SK-N-SH treated with all-trans-retinoic acid at 6 μM for 48 hours (cell line): ENCODE measurements at regions not wholly inside any gene's neighbourhood (a gene's known extent, or its start where the extent isn't known, plus 50 kb on each side); places are given as distances from the start of the nearest gene placed in this dataset.

Experiments
- ATAC-seq: fragments of 200-7000 bp; cut with Tn5 transposase; 3 replicates; pipeline ENCODE4 v1.9.1; 2020; ENCODE audit warnings: mild to moderate bottlenecking, moderate library complexity
- ARNTL ChIP-seq: fragments of 450-650 bp; formaldehyde crosslinking; IDR thresholded peaks from 2 replicates; pipeline ENCODE4 v1.5.0; 2020; ENCODE audit warnings: low read depth, mild to moderate bottlenecking, moderate library complexity, borderline replicate concordance
- BACH2 ChIP-seq: fragments of 250-450 bp; sonication (Bioruptor Pico); IDR thresholded peaks from 2 replicates; pipeline ENCODE4 v1.9.0; 2021; ENCODE audit warnings: mild to moderate bottlenecking, borderline replicate concordance
- CSDC2 ChIP-seq: fragments of 250-450 bp; sonication (Bioruptor Pico); IDR thresholded peaks from 2 replicates; pipeline ENCODE4 v1.5.0; 2020; ENCODE audit warnings: mild to moderate bottlenecking, moderate library complexity
- ESRRG ChIP-seq: fragments of 250-450 bp; sonication (Bioruptor Pico); IDR thresholded peaks from 2 replicates; pipeline ENCODE4 v1.6.1; 2021; ENCODE audit warnings: mild to moderate bottlenecking
- GLIS3 ChIP-seq: fragments of 250-450 bp; sonication (Bioruptor Pico); IDR thresholded peaks from 2 replicates; pipeline ENCODE4 v1.5.0; 2020; ENCODE audit warnings: mild to moderate bottlenecking, moderate library complexity
- ISL1 ChIP-seq: fragments of 250-450 bp; sonication (Bioruptor Pico); IDR thresholded peaks from 2 replicates; pipeline ENCODE4 v2.1.2; 2022; ENCODE audit warnings: mild to moderate bottlenecking, moderate library complexity
- OSR1 ChIP-seq: fragments of 250-450 bp; sonication (Bioruptor Pico); IDR thresholded peaks from 2 replicates; pipeline ENCODE4 v1.8.0; 2022; ENCODE audit warnings: moderate library complexity, mild to moderate bottlenecking, inconsistent platforms
- PPARA ChIP-seq: fragments of 250-450 bp; sonication (Bioruptor Pico); IDR thresholded peaks from 2 replicates; pipeline ENCODE4 v1.5.0; 2020; ENCODE audit warnings: mild to moderate bottlenecking, borderline replicate concordance
- RARB ChIP-seq: fragments of 250-450 bp; sonication (Bioruptor Pico); IDR thresholded peaks from 2 replicates; pipeline ENCODE4 v1.8.0; 2021; ENCODE audit warnings: mild to moderate bottlenecking, moderate library complexity
- SNAI2 ChIP-seq: fragments of 250-450 bp; sonication (Bioruptor Pico); IDR thresholded peaks from 2 replicates; pipeline ENCODE4 v1.5.0; 2020; ENCODE audit warnings: mild to moderate bottlenecking, moderate library complexity
- TOX ChIP-seq: fragments of 250-450 bp; sonication (Bioruptor Pico); IDR thresholded peaks from 2 replicates; pipeline ENCODE4 v1.8.0; 2021; ENCODE audit warnings: mild to moderate bottlenecking, moderate library complexity, borderline replicate concordance
- ZC3H10 ChIP-seq: fragments of 250-450 bp; sonication (Bioruptor Pico); IDR thresholded peaks from 2 replicates; pipeline ENCODE4 v1.5.1; 2021; ENCODE audit warnings: mild to moderate bottlenecking, moderate library complexity
- ZFP3 ChIP-seq: fragments of 250-450 bp; sonication (Bioruptor Pico); IDR thresholded peaks from 2 replicates; pipeline ENCODE4 v1.5.0; 2020; ENCODE audit warnings: mild to moderate bottlenecking, moderate library complexity
- ZFP30 ChIP-seq: fragments of 450-650 bp; formaldehyde crosslinking; IDR thresholded peaks from 2 replicates; pipeline ENCODE4 v1.5.0; 2022; ENCODE audit warnings: mild to moderate bottlenecking, moderate library complexity
- ZNF565 ChIP-seq: fragments of 450-650 bp; formaldehyde crosslinking; conservative IDR thresholded peaks from 2 replicates; pipeline ENCODE4 v1.5.0; 2020; ENCODE audit warnings: low read depth, mild to moderate bottlenecking, moderate library complexity
- ZNF70 ChIP-seq: fragments of 450-650 bp; formaldehyde crosslinking; IDR thresholded peaks from 2 replicates; pipeline ENCODE4 v1.5.0; 2020; ENCODE audit warnings: mild to moderate bottlenecking, moderate library complexity
- TF ChIP-seq, protein P1 (sequence below): fragments of 250-450 bp; sonication (Bioruptor Pico); IDR thresholded peaks from 2 replicates; pipeline ENCODE4 v1.8.0; 2021; ENCODE audit warnings: low read depth, mild to moderate bottlenecking, moderate library complexity, borderline replicate concordance
- TF ChIP-seq, protein P2 (sequence below): fragments of 250-450 bp; sonication (Bioruptor Pico); IDR thresholded peaks from 2 replicates; pipeline ENCODE4 v1.5.1; 2021; ENCODE audit warnings: mild to moderate bottlenecking, moderate library complexity
- TF ChIP-seq, protein P3 (sequence below): fragments of 250-450 bp; sonication (Bioruptor Pico); IDR thresholded peaks from 2 replicates; pipeline ENCODE4 v1.5.0; 2020; ENCODE audit warnings: mild to moderate bottlenecking, moderate library complexity
- TF ChIP-seq, protein P4 (sequence below): fragments of 250-450 bp; sonication (Bioruptor Pico); IDR thresholded peaks from 2 replicates; pipeline ENCODE4 v1.8.0; 2020; ENCODE audit warnings: mild to moderate bottlenecking, moderate library complexity, borderline replicate concordance
- TF ChIP-seq, protein P5 (sequence below): fragments of 250-450 bp; sonication (Bioruptor Pico); IDR thresholded peaks from 2 replicates; pipeline ENCODE4 v1.5.1; 2020; ENCODE audit warnings: low read depth, mild to moderate bottlenecking, moderate library complexity

DNA sequence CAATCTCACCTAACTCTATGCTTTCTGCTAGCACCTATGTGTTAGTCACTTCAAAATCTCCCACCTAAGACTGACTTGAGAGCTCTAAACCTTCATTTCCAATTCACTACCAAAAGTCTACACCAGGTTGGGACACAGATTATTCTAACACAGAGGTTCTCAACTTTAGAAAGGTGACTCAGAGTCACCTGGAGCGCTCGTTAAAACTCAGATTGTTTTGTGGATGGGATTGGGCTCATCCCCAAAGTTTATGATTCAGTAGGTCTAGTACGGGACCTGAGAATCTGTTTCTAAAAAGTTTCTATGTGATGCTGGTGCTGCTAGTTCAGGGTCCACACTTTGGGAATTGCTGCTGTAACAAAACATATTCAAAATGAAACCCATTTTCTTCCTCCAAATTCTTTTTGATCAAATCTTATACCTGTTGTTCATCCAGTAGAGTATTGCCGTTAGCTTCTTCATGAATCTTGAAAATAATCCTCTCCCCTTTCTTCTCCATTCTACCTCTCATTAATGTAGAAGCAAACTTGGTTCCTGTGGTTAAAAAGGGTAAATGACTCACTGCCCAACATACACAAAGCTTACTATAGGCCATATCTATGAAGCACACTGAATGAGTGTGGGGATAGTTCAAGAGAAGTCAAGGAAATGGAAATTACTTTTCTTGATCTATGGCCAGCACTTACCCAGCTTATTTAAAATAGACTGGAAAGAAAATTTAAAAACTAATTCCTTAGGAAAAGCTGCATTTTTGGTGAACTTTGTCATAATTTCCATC lies 206.7 kb downstream of the KIF21A start:
- TF ChIP-seq, protein P1, sequence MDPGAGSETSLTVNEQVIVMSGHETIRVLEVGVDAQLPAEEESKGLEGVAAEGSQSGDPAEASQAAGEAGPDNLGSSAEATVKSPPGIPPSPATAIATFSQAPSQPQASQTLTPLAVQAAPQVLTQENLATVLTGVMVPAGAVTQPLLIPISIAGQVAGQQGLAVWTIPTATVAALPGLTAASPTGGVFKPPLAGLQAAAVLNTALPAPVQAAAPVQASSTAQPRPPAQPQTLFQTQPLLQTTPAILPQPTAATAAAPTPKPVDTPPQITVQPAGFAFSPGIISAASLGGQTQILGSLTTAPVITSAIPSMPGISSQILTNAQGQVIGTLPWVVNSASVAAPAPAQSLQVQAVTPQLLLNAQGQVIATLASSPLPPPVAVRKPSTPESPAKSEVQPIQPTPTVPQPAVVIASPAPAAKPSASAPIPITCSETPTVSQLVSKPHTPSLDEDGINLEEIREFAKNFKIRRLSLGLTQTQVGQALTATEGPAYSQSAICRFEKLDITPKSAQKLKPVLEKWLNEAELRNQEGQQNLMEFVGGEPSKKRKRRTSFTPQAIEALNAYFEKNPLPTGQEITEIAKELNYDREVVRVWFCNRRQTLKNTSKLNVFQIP (CRISPR knock-in tag), result no peak
- TF ChIP-seq ZNF565 (CRISPR knock-in tag), result no peak
- TF ChIP-seq ARNTL (CRISPR knock-in tag), result no peak
- TF ChIP-seq BACH2 (CRISPR knock-in tag), result no peak
- TF ChIP-seq ISL1 (CRISPR knock-in tag), result no peak
- TF ChIP-seq OSR1 (CRISPR knock-in tag), result no peak
- TF ChIP-seq ESRRG (CRISPR knock-in tag), result no peak
- no peak for TF ChIP-seq SNAI2
- TF ChIP-seq ZNF70, result no peak
- no peak for TF ChIP-seq ZFP3
- TF ChIP-seq, protein P2, sequence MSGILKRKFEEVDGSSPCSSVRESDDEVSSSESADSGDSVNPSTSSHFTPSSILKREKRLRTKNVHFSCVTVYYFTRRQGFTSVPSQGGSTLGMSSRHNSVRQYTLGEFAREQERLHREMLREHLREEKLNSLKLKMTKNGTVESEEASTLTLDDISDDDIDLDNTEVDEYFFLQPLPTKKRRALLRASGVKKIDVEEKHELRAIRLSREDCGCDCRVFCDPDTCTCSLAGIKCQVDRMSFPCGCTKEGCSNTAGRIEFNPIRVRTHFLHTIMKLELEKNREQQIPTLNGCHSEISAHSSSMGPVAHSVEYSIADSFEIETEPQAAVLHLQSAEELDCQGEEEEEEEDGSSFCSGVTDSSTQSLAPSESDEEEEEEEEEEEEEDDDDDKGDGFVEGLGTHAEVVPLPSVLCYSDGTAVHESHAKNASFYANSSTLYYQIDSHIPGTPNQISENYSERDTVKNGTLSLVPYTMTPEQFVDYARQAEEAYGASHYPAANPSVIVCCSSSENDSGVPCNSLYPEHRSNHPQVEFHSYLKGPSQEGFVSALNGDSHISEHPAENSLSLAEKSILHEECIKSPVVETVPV, result no peak
- TF ChIP-seq, protein P3, sequence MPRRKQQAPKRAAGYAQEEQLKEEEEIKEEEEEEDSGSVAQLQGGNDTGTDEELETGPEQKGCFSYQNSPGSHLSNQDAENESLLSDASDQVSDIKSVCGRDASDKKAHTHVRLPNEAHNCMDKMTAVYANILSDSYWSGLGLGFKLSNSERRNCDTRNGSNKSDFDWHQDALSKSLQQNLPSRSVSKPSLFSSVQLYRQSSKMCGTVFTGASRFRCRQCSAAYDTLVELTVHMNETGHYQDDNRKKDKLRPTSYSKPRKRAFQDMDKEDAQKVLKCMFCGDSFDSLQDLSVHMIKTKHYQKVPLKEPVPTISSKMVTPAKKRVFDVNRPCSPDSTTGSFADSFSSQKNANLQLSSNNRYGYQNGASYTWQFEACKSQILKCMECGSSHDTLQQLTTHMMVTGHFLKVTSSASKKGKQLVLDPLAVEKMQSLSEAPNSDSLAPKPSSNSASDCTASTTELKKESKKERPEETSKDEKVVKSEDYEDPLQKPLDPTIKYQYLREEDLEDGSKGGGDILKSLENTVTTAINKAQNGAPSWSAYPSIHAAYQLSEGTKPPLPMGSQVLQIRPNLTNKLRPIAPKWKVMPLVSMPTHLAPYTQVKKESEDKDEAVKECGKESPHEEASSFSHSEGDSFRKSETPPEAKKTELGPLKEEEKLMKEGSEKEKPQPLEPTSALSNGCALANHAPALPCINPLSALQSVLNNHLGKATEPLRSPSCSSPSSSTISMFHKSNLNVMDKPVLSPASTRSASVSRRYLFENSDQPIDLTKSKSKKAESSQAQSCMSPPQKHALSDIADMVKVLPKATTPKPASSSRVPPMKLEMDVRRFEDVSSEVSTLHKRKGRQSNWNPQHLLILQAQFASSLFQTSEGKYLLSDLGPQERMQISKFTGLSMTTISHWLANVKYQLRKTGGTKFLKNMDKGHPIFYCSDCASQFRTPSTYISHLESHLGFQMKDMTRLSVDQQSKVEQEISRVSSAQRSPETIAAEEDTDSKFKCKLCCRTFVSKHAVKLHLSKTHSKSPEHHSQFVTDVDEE (CRISPR knock-in tag), result no peak
- no peak for TF ChIP-seq GLIS3 (CRISPR knock-in tag)
- no peak for TF ChIP-seq ZC3H10 (CRISPR knock-in tag)
- TF ChIP-seq PPARA (CRISPR knock-in tag), result no peak
- TF ChIP-seq ZFP30 (CRISPR knock-in tag), result no peak
- TF ChIP-seq, protein P4, sequence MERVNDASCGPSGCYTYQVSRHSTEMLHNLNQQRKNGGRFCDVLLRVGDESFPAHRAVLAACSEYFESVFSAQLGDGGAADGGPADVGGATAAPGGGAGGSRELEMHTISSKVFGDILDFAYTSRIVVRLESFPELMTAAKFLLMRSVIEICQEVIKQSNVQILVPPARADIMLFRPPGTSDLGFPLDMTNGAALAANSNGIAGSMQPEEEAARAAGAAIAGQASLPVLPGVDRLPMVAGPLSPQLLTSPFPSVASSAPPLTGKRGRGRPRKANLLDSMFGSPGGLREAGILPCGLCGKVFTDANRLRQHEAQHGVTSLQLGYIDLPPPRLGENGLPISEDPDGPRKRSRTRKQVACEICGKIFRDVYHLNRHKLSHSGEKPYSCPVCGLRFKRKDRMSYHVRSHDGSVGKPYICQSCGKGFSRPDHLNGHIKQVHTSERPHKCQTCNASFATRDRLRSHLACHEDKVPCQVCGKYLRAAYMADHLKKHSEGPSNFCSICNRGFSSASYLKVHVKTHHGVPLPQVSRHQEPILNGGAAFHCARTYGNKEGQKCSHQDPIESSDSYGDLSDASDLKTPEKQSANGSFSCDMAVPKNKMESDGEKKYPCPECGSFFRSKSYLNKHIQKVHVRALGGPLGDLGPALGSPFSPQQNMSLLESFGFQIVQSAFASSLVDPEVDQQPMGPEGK, result no peak
- TF ChIP-seq TOX (CRISPR knock-in tag), result no peak
- TF ChIP-seq, protein P5, sequence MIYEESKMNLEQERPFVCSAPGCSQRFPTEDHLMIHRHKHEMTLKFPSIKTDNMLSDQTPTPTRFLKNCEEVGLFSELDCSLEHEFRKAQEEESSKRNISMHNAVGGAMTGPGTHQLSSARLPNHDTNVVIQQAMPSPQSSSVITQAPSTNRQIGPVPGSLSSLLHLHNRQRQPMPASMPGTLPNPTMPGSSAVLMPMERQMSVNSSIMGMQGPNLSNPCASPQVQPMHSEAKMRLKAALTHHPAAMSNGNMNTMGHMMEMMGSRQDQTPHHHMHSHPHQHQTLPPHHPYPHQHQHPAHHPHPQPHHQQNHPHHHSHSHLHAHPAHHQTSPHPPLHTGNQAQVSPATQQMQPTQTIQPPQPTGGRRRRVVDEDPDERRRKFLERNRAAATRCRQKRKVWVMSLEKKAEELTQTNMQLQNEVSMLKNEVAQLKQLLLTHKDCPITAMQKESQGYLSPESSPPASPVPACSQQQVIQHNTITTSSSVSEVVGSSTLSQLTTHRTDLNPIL (CRISPR knock-in tag), result no peak
- no peak for TF ChIP-seq CSDC2 (CRISPR knock-in tag)

DNA sequence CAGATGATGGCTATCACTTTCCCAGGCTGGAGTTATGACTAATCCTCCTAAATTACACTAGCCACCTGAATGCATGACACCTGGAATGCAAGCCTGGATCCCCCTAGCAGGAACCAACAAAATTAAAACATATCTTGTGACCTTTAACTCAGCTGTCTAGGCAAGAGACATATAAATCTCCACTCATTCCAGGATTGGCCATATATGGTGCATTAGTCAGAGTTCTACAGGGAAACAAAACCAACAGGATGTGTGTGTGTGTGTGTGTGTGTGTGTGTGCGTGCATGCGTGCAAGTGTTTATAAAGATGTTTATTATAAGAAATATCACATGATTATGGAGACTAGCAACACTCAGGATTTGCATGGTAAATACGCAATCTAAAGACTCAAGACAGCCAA lies 212.8 kb downstream of the KIF21A start:
- TF ChIP-seq RARB (CRISPR knock-in tag), result no peak
- peak; percentile 40; the same call in 1 of the 2 replicates for TF ChIP-seq ISL1 (CRISPR knock-in tag)
- no peak for ATAC-seq

More for the DNA sequence above, 206.7 kb downstream of the KIF21A start:
- peak; percentile 39; the same call in 1 of the 3 replicates for ATAC-seq

DNA sequence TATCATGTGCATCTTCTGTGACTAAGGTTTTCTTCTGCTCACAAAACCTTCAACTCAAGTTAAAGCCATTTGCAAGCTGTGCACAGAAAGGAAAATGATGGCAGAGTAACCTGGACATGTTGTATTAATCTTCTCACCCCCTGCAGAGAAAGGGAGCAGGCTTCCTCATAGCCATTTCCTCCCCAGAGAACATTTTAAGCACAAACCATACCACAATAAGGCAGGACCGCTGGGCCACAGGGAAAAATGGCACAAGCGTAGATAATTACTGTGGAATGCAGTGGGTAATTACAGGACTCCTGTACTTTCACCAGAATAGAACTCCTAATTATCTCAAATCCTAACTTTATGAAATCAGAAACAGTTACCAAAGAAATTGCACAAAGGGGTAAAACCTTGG lies 215.7 kb downstream of the KIF21A start:
- ATAC-seq, result no peak
- no peak for TF ChIP-seq TOX (CRISPR knock-in tag)
